Activated CD4-positive, alpha-beta T cell treated with anti-CD3 and anti-CD28 coated beads, Interleukin-2, amount 10 ng/mL, durations not matched to agents 24 days and 14 days (primary cell): ENCODE measurements at regions not wholly inside any gene's neighbourhood (a gene's known extent, or its start where the extent isn't known, plus 50 kb on each side); places are given as distances from the start of the nearest gene placed in this dataset.

Experiments used
- DNase-seq: peaks from one replicate; pipeline ENCODE4 v3.0.0; 2022
- H3K27ac Mint-ChIP-seq: one replicate; pipeline ENCODE4 v1.8.0; 2022; ENCODE audit warnings: mild to moderate bottlenecking, mixed read lengths
- H3K27me3 Mint-ChIP-seq: one replicate; pipeline ENCODE4 v1.8.0; 2022; ENCODE audit warnings: mixed read lengths
- H3K36me3 Mint-ChIP-seq: one replicate; pipeline ENCODE4 v1.8.0; 2022; ENCODE audit warnings: low read depth, mild to moderate bottlenecking, mixed read lengths
- H3K4me1 Mint-ChIP-seq: one replicate; pipeline ENCODE4 v1.8.0; 2021; ENCODE audit warnings: mixed read lengths
- H3K4me3 Mint-ChIP-seq: one replicate; pipeline ENCODE4 v1.8.0; 2022; ENCODE audit warnings: mild to moderate bottlenecking, moderate library complexity, mixed read lengths
- H3K9me3 Mint-ChIP-seq: one replicate; pipeline ENCODE4 v1.8.0; 2021; ENCODE audit warnings: mixed read lengths
- intact Hi-C: fragments of 100-400 bp; cut with micrococcal nuclease; formaldehyde crosslinking; loops from one replicate; pipeline ENCODE4 v1.15.1; 2023

DNA sequence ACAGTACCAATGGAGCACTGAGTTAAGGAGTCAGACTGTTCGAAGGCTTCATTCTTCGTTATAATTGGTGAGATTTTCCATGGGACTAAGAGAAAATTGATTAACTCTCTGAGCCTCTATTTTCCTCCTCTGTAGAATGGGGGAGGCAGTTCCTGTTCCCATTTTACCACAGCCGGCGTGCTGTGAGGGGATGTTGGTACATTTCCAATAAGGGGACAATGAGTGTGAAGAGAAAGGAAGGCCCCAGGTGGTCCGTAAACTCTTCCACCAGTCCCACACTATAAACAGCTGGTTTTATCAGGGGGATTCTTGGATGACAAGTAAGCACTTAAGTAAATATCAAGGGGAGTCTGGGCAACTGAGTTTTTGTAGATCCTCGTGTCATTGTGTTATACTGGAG is 109.9 kb downstream of the DAD1 start:
- peaks cover 21% of the 10 kb centered on the region for H3K36me3 Mint-ChIP-seq
- no peaks in the 10 kb centered on the region for H3K27me3 Mint-ChIP-seq
- H3K4me1 Mint-ChIP-seq: no peaks in the 10 kb centered on the region
- H3K27ac Mint-ChIP-seq: peak overlapping the region; percentile 84
- H3K4me3 Mint-ChIP-seq: peak overlapping the region; percentile 87
- no peaks in the 10 kb centered on the region for H3K9me3 Mint-ChIP-seq
- intact Hi-C loops: loop anchor here (5.0 kb wide), 1 partner anchor 162 kb away; no protein-coding TSS in a partner anchor
- no peak for DNase-seq

- no peaks in the 10 kb centered on the region for H3K9me3 Mint-ChIP-seq
- H3K27me3 Mint-ChIP-seq: no peaks in the 10 kb centered on the region
- H3K4me1 Mint-ChIP-seq: no peaks in the 10 kb centered on the region
- H3K36me3 Mint-ChIP-seq: peaks cover 18% of the 10 kb centered on the region
- peak overlapping the region; percentile 87 for H3K4me3 Mint-ChIP-seq
- peak overlapping the region; percentile 84 for H3K27ac Mint-ChIP-seq
- DNase-seq: no peak
- intact Hi-C loops: loop anchor here (5.0 kb wide), 1 partner anchor 161 kb away; no protein-coding TSS in a partner anchor
Observed at GRCh38 chr14:22478670-22479069, 110.4 kb downstream of the DAD1 start.

- H3K27me3 Mint-ChIP-seq: no peaks in the 10 kb centered on the region
- H3K9me3 Mint-ChIP-seq: no peaks in the 10 kb centered on the region
- H3K36me3 Mint-ChIP-seq: peaks cover 14% of the 10 kb centered on the region
- intact Hi-C loops: loop anchor here (5.0 kb wide), 1 partner anchor 161 kb away; no protein-coding TSS in a partner anchor
- no peak for DNase-seq
- H3K4me3 Mint-ChIP-seq: no peak overlapping the region
- no peak overlapping the region for H3K27ac Mint-ChIP-seq
- no peaks in the 10 kb centered on the region for H3K4me1 Mint-ChIP-seq
Observed at GRCh38 chr14:22478247-22478646, 110.8 kb downstream of the DAD1 start.

DNA sequence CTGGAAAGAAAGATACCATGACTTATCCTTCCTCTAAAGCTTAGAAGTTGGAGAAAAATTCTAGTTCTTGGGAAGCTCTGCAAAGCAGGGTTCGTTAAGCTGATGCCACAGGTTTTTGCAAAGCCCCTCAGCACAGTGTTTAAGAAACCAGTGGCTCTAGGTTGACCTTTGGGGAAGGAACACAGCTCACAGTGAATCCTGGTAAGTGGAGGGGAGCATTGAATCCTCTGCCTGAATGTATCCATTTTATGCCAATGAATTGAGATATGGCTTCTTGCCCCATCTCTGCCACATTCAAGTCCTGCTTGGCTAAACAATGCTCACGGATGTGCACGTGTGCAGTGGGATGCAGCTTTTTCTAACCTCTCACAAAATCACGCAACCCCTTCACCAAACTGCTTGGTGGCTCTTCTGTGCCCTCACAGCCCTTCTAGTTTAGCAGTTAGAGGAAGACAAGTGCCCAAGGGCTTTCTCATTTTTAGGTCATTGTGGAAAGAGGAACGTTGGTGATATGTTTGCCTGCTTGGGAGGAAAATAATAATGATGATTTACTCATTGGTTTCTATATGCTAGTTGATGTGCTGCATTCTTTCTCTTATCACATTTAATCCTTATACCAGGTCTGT is 111.3 kb downstream of the DAD1 start:
- H3K4me3 Mint-ChIP-seq: peak overlapping the region; percentile 48
- H3K27me3 Mint-ChIP-seq: no peaks in the 10 kb centered on the region
- H3K4me1 Mint-ChIP-seq: no peaks in the 10 kb centered on the region
- no peaks in the 10 kb centered on the region for H3K9me3 Mint-ChIP-seq
- peak overlapping the region; percentile 70 for H3K27ac Mint-ChIP-seq
- DNase-seq: no peak
- peaks cover 12% of the 10 kb centered on the region for H3K36me3 Mint-ChIP-seq
- intact Hi-C loops: loop anchor here (5.0 kb wide), 1 partner anchor 160 kb away; no protein-coding TSS in a partner anchor

GRCh38 chr14:22476887-22477286 is 112.1 kb downstream of the DAD1 start:
- intact Hi-C loops: loop anchor here (5.0 kb wide), 1 partner anchor 160 kb away; no protein-coding TSS in a partner anchor
- peak overlapping the region; percentile 30 for H3K4me3 Mint-ChIP-seq
- H3K27me3 Mint-ChIP-seq: no peaks in the 10 kb centered on the region
- no peak overlapping the region for H3K27ac Mint-ChIP-seq
- no peaks in the 10 kb centered on the region for H3K9me3 Mint-ChIP-seq
- DNase-seq: no peak
- no peaks in the 10 kb centered on the region for H3K4me1 Mint-ChIP-seq
- H3K36me3 Mint-ChIP-seq: peaks cover 8% of the 10 kb centered on the region

DNA sequence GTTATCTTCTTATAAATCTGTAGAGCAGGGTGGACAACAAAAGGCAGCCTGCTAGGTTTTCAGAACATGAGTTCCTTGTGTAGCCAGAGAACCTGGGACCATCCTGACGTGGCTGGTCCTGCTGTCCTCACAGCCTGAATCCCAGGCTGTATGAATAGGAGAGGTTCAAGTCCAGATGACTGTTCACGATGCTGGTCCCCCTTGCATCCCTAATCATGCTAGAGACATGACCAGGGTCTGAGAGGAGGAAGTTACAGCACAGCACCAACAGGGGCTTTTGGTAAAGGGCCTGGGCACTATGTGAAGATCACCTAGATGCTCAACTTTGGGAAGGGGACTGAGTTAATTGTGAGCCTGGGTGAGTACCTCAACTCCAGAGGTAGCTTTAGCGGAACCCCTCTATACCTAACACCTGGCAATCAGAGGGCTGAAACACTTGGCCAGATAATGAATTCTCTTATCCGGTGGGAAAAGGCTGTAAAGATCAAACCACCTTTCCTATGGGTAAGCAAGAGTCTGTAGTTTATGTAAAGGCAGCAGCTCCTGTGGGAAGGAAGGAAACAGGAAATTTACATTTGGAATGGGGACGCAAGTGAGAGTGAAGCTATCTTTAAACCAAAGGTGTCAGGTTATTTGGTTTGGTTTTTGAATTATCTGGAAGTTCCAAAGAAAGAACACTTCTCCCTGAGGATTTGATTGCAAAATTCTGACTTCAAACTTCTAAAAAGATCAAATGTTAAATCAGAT is 112.8 kb downstream of the DAD1 start:
- H3K4me1 Mint-ChIP-seq: no peaks in the 10 kb centered on the region
- no peaks in the 10 kb centered on the region for H3K27me3 Mint-ChIP-seq
- intact Hi-C loops: loop anchor here (5.0 kb wide), 1 partner anchor 159 kb away; no protein-coding TSS in a partner anchor
- H3K9me3 Mint-ChIP-seq: no peaks in the 10 kb centered on the region
- DNase-seq: no peak
- peak overlapping the region; percentile 51 for H3K4me3 Mint-ChIP-seq
- peak overlapping the region; percentile 56 for H3K27ac Mint-ChIP-seq
- H3K36me3 Mint-ChIP-seq: peaks cover 6% of the 10 kb centered on the region

DNA sequence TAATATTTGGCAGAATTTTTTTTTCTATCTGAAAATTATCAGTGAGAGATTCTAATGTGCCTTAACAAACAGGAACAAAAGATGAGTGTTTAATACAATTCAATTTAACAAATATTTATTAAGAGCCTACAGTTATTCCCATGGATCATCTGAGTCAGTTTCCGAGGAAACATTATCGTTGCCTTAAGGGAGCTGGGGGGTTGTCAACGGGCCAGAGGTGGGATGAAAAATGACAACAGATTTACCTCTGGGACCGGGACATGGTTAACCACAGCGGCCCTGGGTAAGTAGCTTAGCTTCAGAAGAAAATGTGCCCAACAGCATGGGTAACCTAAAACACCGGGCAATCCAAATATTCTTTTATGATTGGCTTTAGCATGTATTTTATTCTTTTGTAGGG is 113.6 kb downstream of the DAD1 start:
- H3K9me3 Mint-ChIP-seq: no peaks in the 10 kb centered on the region
- no peaks in the 10 kb centered on the region for H3K27me3 Mint-ChIP-seq
- no peaks in the 10 kb centered on the region for H3K4me1 Mint-ChIP-seq
- no peak overlapping the region for H3K27ac Mint-ChIP-seq
- no peak overlapping the region for H3K4me3 Mint-ChIP-seq
- peaks cover 4% of the 10 kb centered on the region for H3K36me3 Mint-ChIP-seq
- DNase-seq: no peak
- intact Hi-C loops: loop anchor here (5.0 kb wide), 1 partner anchor 158 kb away; no protein-coding TSS in a partner anchor

GRCh38 chr14:22474730-22475351 is 114.2 kb downstream of the DAD1 start:
- intact Hi-C loops: loop anchor here (5.0 kb wide), 1 partner anchor 158 kb away; no protein-coding TSS in a partner anchor
- no peaks in the 10 kb centered on the region for H3K27me3 Mint-ChIP-seq
- no peaks in the 10 kb centered on the region for H3K9me3 Mint-ChIP-seq
- peaks cover 4% of the 10 kb centered on the region for H3K36me3 Mint-ChIP-seq
- H3K4me1 Mint-ChIP-seq: no peaks in the 10 kb centered on the region
- DNase-seq: no peak
- peak overlapping the region; percentile 45 for H3K4me3 Mint-ChIP-seq
- peak overlapping the region; percentile 63 for H3K27ac Mint-ChIP-seq

DNA sequence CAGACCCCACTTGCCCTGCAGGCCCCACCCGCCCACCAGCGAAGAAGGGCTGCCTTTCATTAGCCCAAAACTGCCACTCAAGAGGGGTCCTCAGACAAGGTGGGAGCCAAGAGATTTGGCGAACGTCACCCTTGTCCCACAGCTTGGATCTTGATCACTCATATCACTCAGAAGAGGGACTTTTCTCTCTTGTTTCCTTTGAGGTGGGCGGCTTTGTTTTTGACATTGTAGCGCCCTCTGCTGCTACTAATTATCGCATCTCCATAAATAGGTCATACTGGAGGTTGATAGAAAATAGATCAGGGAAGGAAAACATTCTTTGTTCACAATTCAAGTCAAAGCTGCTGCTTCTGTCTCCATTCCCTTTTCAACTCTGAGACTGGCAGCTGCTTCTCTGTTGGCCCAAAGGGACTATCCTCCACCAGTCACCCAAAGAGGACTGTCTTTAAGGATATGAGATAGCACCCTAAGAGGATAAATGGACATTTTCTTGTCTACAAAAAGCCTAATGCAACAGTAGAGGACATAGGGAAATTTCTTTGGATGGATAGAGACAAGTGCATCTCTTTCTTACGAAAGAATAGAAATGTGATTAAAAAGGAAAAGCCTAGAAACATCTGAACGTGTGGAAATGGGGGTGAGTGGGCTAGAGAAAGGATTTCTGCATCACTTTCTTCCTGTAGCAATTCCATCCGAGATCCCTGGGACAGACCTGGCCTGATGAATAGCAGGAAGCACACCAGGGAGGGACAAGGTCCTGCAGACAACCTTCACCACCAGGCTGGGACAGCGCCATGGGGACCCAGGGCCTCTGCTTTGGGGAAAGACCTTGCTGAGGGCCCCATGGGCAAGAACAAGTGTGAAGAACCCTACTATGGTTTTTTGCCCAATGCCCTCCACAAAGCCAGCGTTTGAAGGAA is 115.8 kb downstream of the DAD1 start:
- Mint-ChIP-seq H3K9me3 (no peaks in the 10 kb centered on the region), H3K27me3 (no peaks in the 10 kb centered on the region), H3K36me3 (no peaks in the 10 kb centered on the region), H3K4me3 (no peak overlapping the region), H3K27ac (no peak overlapping the region), H3K4me1 (no peaks in the 10 kb centered on the region)
- no peak for DNase-seq
- intact Hi-C loops: no loop called here

GRCh38 chr14:22472466-22472865 is 116.6 kb downstream of the DAD1 start:
- intact Hi-C loops: no loop called here
- DNase-seq: no peak
- Mint-ChIP-seq H3K27ac (no peak overlapping the region), H3K4me3 (no peak overlapping the region), H3K36me3 (no peaks in the 10 kb centered on the region), H3K27me3 (no peaks in the 10 kb centered on the region), H3K4me1 (no peaks in the 10 kb centered on the region), H3K9me3 (no peaks in the 10 kb centered on the region)

- H3K27ac Mint-ChIP-seq: no peak overlapping the region
- H3K4me3 Mint-ChIP-seq: no peak overlapping the region
- no peaks in the 10 kb centered on the region for H3K36me3 Mint-ChIP-seq
- H3K27me3 Mint-ChIP-seq: no peaks in the 10 kb centered on the region
- no peaks in the 10 kb centered on the region for H3K9me3 Mint-ChIP-seq
- DNase-seq: no peak
- intact Hi-C loops: no loop called here
- H3K4me1 Mint-ChIP-seq: no peaks in the 10 kb centered on the region
Observed at GRCh38 chr14:22471545-22472121, 117.4 kb downstream of the DAD1 start.

DNA sequence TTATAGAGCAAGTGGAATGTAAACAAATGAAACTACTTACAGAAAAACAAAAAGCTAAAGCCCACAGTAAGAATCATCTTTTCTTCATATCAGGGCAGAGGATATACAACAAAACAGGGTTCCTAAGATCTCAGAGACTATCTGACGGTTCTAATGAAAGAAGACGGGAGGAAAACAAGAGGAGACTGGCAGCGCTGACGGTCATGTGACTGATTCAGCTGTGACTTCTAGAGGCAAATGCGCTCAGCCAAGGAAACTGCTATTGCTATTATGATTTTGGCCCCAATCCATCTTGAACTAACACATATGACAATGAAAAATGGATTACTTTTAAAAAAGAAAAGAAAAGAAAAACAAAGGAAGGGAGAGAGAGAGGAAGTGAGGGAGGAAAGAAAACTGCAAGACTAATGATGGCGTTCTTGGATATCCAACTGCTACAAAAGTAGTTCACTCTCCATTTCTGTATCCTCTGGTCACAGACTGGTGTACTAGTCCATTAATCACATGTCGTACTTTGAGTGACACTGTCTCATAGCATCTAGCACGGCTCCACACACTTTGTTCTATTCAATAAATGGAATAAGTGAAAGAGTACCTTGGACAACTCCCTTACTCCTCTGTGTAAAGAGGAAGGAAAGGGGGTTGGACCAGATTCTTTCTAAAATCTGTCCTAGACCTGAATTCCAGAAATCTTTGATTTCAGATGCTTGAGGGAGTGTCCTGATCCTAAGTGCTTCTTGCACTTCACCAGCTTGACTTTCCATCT is 119.3 kb downstream of the DAD1 start:
- no peaks in the 10 kb centered on the region for H3K36me3 Mint-ChIP-seq
- H3K27ac Mint-ChIP-seq: no peak overlapping the region
- H3K27me3 Mint-ChIP-seq: no peaks in the 10 kb centered on the region
- peak overlapping the region; percentile 40 for H3K4me3 Mint-ChIP-seq
- intact Hi-C loops: no loop called here
- no peak for DNase-seq
- H3K4me1 Mint-ChIP-seq: no peaks in the 10 kb centered on the region
- no peaks in the 10 kb centered on the region for H3K9me3 Mint-ChIP-seq
